ENCODE measurements at regions not wholly inside any gene's neighbourhood (a gene's known extent, or its start where the extent isn't known, plus 50 kb on each side); places are given as distances from the start of the nearest gene placed in this dataset.

- intact Hi-C loops (cut with DNase I) = no loop called here
- H3K27me3 ChIP-seq = no peaks in the 10 kb centered on the region
- H3K27ac ChIP-seq = no peak overlapping the region
- H3K4me1 ChIP-seq = no peaks in the 10 kb centered on the region
- TF ChIP-seq, protein P1, sequence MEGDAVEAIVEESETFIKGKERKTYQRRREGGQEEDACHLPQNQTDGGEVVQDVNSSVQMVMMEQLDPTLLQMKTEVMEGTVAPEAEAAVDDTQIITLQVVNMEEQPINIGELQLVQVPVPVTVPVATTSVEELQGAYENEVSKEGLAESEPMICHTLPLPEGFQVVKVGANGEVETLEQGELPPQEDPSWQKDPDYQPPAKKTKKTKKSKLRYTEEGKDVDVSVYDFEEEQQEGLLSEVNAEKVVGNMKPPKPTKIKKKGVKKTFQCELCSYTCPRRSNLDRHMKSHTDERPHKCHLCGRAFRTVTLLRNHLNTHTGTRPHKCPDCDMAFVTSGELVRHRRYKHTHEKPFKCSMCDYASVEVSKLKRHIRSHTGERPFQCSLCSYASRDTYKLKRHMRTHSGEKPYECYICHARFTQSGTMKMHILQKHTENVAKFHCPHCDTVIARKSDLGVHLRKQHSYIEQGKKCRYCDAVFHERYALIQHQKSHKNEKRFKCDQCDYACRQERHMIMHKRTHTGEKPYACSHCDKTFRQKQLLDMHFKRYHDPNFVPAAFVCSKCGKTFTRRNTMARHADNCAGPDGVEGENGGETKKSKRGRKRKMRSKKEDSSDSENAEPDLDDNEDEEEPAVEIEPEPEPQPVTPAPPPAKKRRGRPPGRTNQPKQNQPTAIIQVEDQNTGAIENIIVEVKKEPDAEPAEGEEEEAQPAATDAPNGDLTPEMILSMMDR (IDR thresholded peaks at IDR 0.05) = no peak
- ATAC-seq = no peak
- no peaks in the 10 kb centered on the region for H3K36me3 ChIP-seq
- peaks cover 0 to 15% of the 10 kb centered on the region in 2 donors for H3K9me3 ChIP-seq
- H3K4me3 ChIP-seq = no peak overlapping the region
- no peak for DNase-seq
Observed at GRCh38 chr4:107408968-107409367, 311.1 kb downstream of the PAPSS1 start.

- H3K27me3 ChIP-seq = no peaks in the 10 kb centered on the region
- H3K4me3 ChIP-seq = no peak overlapping the region
- no peaks in the 10 kb centered on the region for H3K9me3 ChIP-seq
- DNase-seq = no peak
- H3K36me3 ChIP-seq = no peaks in the 10 kb centered on the region
- intact Hi-C loops (cut with DNase I) = no loop called here
- H3K27ac ChIP-seq = no peak overlapping the region
- no peak for ATAC-seq
- TF ChIP-seq, protein P1 (IDR thresholded peaks at IDR 0.05) = no peak
- no peaks in the 10 kb centered on the region for H3K4me1 ChIP-seq
Observed at GRCh38 chr4:107404591-107405300, 315.3 kb downstream of the PAPSS1 start.

DNA sequence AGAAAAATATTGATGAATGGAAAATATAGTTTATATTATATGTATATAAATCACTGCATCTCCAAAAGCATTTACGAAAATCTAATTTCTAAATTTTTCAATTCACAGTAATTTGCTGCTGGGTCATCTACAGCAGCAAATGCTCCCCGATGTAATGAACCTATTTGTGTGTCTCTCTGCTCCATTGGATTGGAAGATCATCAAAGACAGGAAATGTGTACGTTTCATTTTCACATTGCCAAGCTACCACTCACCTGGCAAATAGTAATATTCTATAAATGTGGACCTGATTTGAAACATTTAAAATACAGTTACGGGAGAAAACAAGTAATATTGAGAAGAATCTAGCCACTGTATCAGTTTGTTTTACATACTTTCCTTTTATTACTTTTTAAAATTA is 317.7 kb downstream of the PAPSS1 start:
- Histone ChIP-seq H3K4me3 (no peak overlapping the region), H3K36me3 (no peaks in the 10 kb centered on the region), H3K27me3 (no peaks in the 10 kb centered on the region), H3K4me1 (no peaks in the 10 kb centered on the region), H3K27ac (no peak overlapping the region), H3K9me3 (no peaks in the 10 kb centered on the region)
- ATAC-seq (no peak), DNase-seq (no peak)
- TF ChIP-seq, protein P1 (IDR thresholded peaks at IDR 0.05) = no peak
- intact Hi-C loops (cut with DNase I) = no loop called here

DNA sequence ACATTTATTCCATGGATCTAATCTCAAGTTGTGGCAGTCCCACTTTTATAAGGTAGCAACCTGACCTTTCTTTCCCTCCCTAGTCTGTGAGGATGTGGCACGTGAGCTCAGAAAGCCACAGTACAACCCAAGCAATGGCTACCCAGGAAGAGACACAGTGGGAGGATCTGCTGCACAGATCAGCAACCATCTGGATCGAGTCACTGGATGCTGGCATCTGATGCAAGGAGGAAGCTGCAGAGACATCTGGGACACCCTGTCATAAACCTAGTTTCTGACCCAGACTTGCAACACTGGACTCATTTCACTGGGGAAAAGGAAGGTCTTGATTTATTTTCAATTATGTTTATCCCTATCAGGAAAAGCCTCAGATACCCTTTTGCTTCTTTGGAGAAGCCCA is 327.1 kb downstream of the PAPSS1 start:
- ATAC-seq (no peak), DNase-seq (no peak)
- Histone ChIP-seq H3K4me3 (no peak overlapping the region), H3K9me3 (no peaks in the 10 kb centered on the region), H3K4me1 (no peaks in the 10 kb centered on the region), H3K27ac (no peak overlapping the region), H3K36me3 (no peaks in the 10 kb centered on the region), H3K27me3 (no peaks in the 10 kb centered on the region)
- intact Hi-C loops (cut with DNase I) = no loop called here
- TF ChIP-seq, protein P1 (IDR thresholded peaks at IDR 0.05) = no peak

GRCh38 chr4:107392380-107392779 is 327.7 kb downstream of the PAPSS1 start:
- TF ChIP-seq, protein P1 (IDR thresholded peaks at IDR 0.05) = no peak
- Histone ChIP-seq H3K4me3 (no peak overlapping the region), H3K4me1 (no peaks in the 10 kb centered on the region), H3K36me3 (no peaks in the 10 kb centered on the region), H3K9me3 (no peaks in the 10 kb centered on the region), H3K27ac (no peak overlapping the region), H3K27me3 (no peaks in the 10 kb centered on the region)
- ATAC-seq (no peak), DNase-seq (no peak)
- intact Hi-C loops (cut with DNase I) = no loop called here
